Duodenal mucosa (tissue), 2 donors: ENCODE measurements at regions not wholly inside any gene's neighbourhood (a gene's known extent, or its start where the extent isn't known, plus 50 kb on each side); places are given as distances from the start of the nearest gene placed in this dataset.
"Not testable (repeated sequence)": the region's sequence is repeated elsewhere in the genome, so short reads cannot be mapped to it uniquely, and the experiment has no call there.

Experiments used
- H3K27ac ChIP-seq: one replicate; pipeline ENCODE4 v1.7.0; 2013; ENCODE audit warnings: low read depth, low read length
- H3K27me3 ChIP-seq, 2 donors: one replicate each; pipeline ENCODE4 v1.7.0; 2013; ENCODE audit warnings: low read length in 2 of 2, control low read depth in 1 of 2; ENCODE audit not compliant: insufficient read depth in 2 of 2, control insufficient read depth in 1 of 2
- H3K36me3 ChIP-seq, 2 donors: one replicate each; pipeline ENCODE4 v1.7.0; 2013; ENCODE audit warnings: low read length in 2 of 2, control low read depth in 1 of 2; ENCODE audit not compliant: insufficient read depth in 2 of 2, control insufficient read depth in 1 of 2
- H3K4me1 ChIP-seq, 2 donors: one replicate each; pipeline ENCODE4 v1.7.0; 2013; ENCODE audit warnings: low read length in 2 of 2, control low read depth in 1 of 2; ENCODE audit not compliant: insufficient read depth in 2 of 2, control insufficient read depth in 1 of 2
- H3K4me3 ChIP-seq, 2 donors: one replicate each; pipeline ENCODE4 v1.7.0; 2013; ENCODE audit warnings: low read length in 2 of 2, low read depth in 1 of 2
- H3K9ac ChIP-seq, 2 donors: one replicate each; pipeline ENCODE4 v1.7.0; 2013; ENCODE audit warnings: low read length in 2 of 2, low read depth in 1 of 2
- H3K9me3 ChIP-seq, 2 donors: one replicate each; pipeline ENCODE4 v1.7.0; 2013; ENCODE audit warnings: low read length in 2 of 2, control low read depth in 1 of 2; ENCODE audit not compliant: control insufficient read depth in 1 of 2

- no peak overlapping the region for H3K9ac ChIP-seq
- H3K4me3 ChIP-seq = no peak overlapping the region
- H3K27me3 ChIP-seq = no peaks in the 10 kb centered on the region
- no peaks in the 10 kb centered on the region for H3K36me3 ChIP-seq
- no peak overlapping the region for H3K27ac ChIP-seq
- no peaks in the 10 kb centered on the region for H3K4me1 ChIP-seq
- H3K9me3 ChIP-seq = no peaks in the 10 kb centered on the region
These were observed 108.9 kb upstream of the POGK start for GRCh38 chr1:166730299-166730888.

- Histone ChIP-seq H3K9me3 (no peaks in the 10 kb centered on the region), H3K4me3 (no peak overlapping the region), H3K9ac (no peak overlapping the region), H3K36me3 (no peaks in the 10 kb centered on the region), H3K4me1 (no peaks in the 10 kb centered on the region), H3K27me3 (no peaks in the 10 kb centered on the region), H3K27ac (no peak overlapping the region)
These were observed 101.1 kb upstream of the POGK start for GRCh38 chr1:166738140-166738539.

GRCh38 chr1:166738873-166739272 lies 100.4 kb upstream of the POGK start:
- no peaks in the 10 kb centered on the region for H3K36me3 ChIP-seq
- no peaks in the 10 kb centered on the region for H3K4me1 ChIP-seq
- no peak overlapping the region for H3K4me3 ChIP-seq
- no peaks in the 10 kb centered on the region for H3K27me3 ChIP-seq
- H3K9me3 ChIP-seq = no peaks in the 10 kb centered on the region
- no peak overlapping the region for H3K9ac ChIP-seq
- H3K27ac ChIP-seq = no peak overlapping the region

- Histone ChIP-seq H3K4me1 (no peaks in the 10 kb centered on the region), H3K36me3 (no peaks in the 10 kb centered on the region), H3K27ac (no peak overlapping the region), H3K4me3 (no peak overlapping the region), H3K27me3 (no peaks in the 10 kb centered on the region), H3K9me3 (peaks cover under 1 to 5% of the 10 kb centered on the region in 2 donors), H3K9ac (no peak overlapping the region)
These were observed 98.5 kb upstream of the POGK start for GRCh38 chr1:166740668-166741276.

- Histone ChIP-seq H3K36me3 (no peaks in the 10 kb centered on the region), H3K4me1 (no peaks in the 10 kb centered on the region), H3K4me3 (no peak overlapping the region)
These were observed 76.0 kb upstream of the POGK start for GRCh38 chr1:166763318-166763717.

GRCh38 chr1:166766942-166767341 lies 72.3 kb upstream of the POGK start:
- H3K36me3 ChIP-seq = no peaks in the 10 kb centered on the region
- peaks cover 0 to 7% of the 10 kb centered on the region in 2 donors for H3K9me3 ChIP-seq
- no peak overlapping the region for H3K27ac ChIP-seq
- no peaks in the 10 kb centered on the region for H3K27me3 ChIP-seq
- H3K9ac ChIP-seq = no peak overlapping the region
- H3K4me1 ChIP-seq = no peaks in the 10 kb centered on the region
- H3K4me3 ChIP-seq = no peak overlapping the region

More at GRCh38 chr1:166763318-166763717, 76.0 kb upstream of the POGK start:
- Histone ChIP-seq H3K9ac (no peak overlapping the region), H3K27me3 (no peaks in the 10 kb centered on the region), H3K9me3 (no peaks in the 10 kb centered on the region), H3K27ac (no peak overlapping the region)

GRCh38 chr1:166784646-166785045 lies 54.6 kb upstream of the POGK start:
- not testable (repeated sequence) for H3K9me3 ChIP-seq, H3K9ac ChIP-seq, H3K27me3 ChIP-seq, H3K4me1 ChIP-seq, H3K27ac ChIP-seq, H3K36me3 ChIP-seq, H3K4me3 ChIP-seq

- Histone ChIP-seq H3K9ac (no peak overlapping the region), H3K27me3 (peaks cover 0 to 4% of the 10 kb centered on the region in 2 donors), H3K4me1 (no peaks in the 10 kb centered on the region), H3K36me3 (no peaks in the 10 kb centered on the region), H3K4me3 (no peak overlapping the region), H3K27ac (no peak overlapping the region), H3K9me3 (no peaks in the 10 kb centered on the region)
These were observed 53.3 kb upstream of the POGK start for GRCh38 chr1:166785987-166786386.

GRCh38 chr1:166789286-166789685 lies 50.0 kb upstream of the POGK start:
- H3K4me1 ChIP-seq = no peaks in the 10 kb centered on the region
- H3K9me3 ChIP-seq = no peaks in the 10 kb centered on the region
- no peaks in the 10 kb centered on the region for H3K36me3 ChIP-seq
- H3K27ac ChIP-seq = no peak overlapping the region
- H3K27me3 ChIP-seq = peaks cover 0 to 4% of the 10 kb centered on the region in 2 donors
- H3K4me3 ChIP-seq = no peak overlapping the region
- no peak overlapping the region for H3K9ac ChIP-seq
